Activated gamma-delta T cell (primary cell): ENCODE measurements at regions not wholly inside any gene's neighbourhood (a gene's known extent, or its start where the extent isn't known, plus 50 kb on each side); places are given as distances from the start of the nearest gene placed in this dataset.
"Not testable (repeated sequence)": the region's sequence is repeated elsewhere in the genome, so short reads cannot be mapped to it uniquely, and the experiment has no call there.

ENCODE experiments used
- DNase-seq: peaks from one replicate; lab custom pipeline; 2025; lab: John Stamatoyannopoulos, UW

- DNase-seq, result no peak
Measured at GRCh38 chr18:67455890-67456501, 60.5 kb downstream of the DSEL start.

- no peak for DNase-seq
Measured at GRCh38 chr18:67453901-67454300, 62.6 kb downstream of the DSEL start.

GRCh38 chr18:67451960-67452359, 64.6 kb downstream of the DSEL start:
- DNase-seq, result no peak

- DNase-seq, result not testable (repeated sequence)
Measured at GRCh38 chr18:67451101-67451500, 65.4 kb downstream of the DSEL start.

- DNase-seq, result no peak
Measured at GRCh38 chr18:67433971-67434370, 82.5 kb downstream of the DSEL start.

GRCh38 chr18:67432806-67433205, 83.7 kb downstream of the DSEL start:
- no peak for DNase-seq

GRCh38 chr18:67428805-67429204, 87.7 kb downstream of the DSEL start:
- no peak for DNase-seq

- no peak for DNase-seq
Measured at GRCh38 chr18:67428158-67428557, 88.4 kb downstream of the DSEL start.

GRCh38 chr18:67426486-67426885, 90.0 kb downstream of the DSEL start:
- DNase-seq, result no peak

- no peak for DNase-seq
Measured at GRCh38 chr18:67425672-67426071, 90.8 kb downstream of the DSEL start.

- no peak for DNase-seq
Measured at GRCh38 chr18:67421651-67422050, 94.9 kb downstream of the DSEL start.

GRCh38 chr18:67417864-67418523, 98.5 kb downstream of the DSEL start:
- no peak for DNase-seq

GRCh38 chr18:67411116-67411515, 105.4 kb downstream of the DSEL start:
- no peak for DNase-seq

- DNase-seq, result no peak
Measured at GRCh38 chr18:67410075-67411070, 106.1 kb downstream of the DSEL start.

GRCh38 chr18:67408240-67408639, 108.3 kb downstream of the DSEL start:
- no peak for DNase-seq

GRCh38 chr18:67406714-67407113, 109.8 kb downstream of the DSEL start:
- no peak for DNase-seq

- DNase-seq, result no peak
Measured at GRCh38 chr18:67402543-67402942, 114.0 kb downstream of the DSEL start.

GRCh38 chr18:67400502-67401117, 115.9 kb downstream of the DSEL start:
- no peak for DNase-seq

GRCh38 chr18:67386032-67386431, 130.5 kb downstream of the DSEL start:
- no peak for DNase-seq

- DNase-seq, result no peak
Measured at GRCh38 chr18:67385455-67385854, 131.1 kb downstream of the DSEL start.

GRCh38 chr18:67384057-67384456, 132.5 kb downstream of the DSEL start:
- not testable (repeated sequence) for DNase-seq

GRCh38 chr18:67381608-67382150, 134.8 kb downstream of the DSEL start:
- DNase-seq, result no peak
